Bronchial epithelial cell (primary cell): ENCODE measurements at regions not wholly inside any gene's neighbourhood (a gene's known extent, or its start where the extent isn't known, plus 50 kb on each side); places are given as distances from the start of the nearest gene placed in this dataset.
A peak's percentile ranks its signal among the peaks of the same experiment; 100 is the strongest.

Experiments used
- DNase-seq: peaks from one replicate; pipeline ENCODE4 v3.0.0-alpha.2; 2010; ENCODE audit warnings: low read depth
- FAIRE-seq: peaks from 2 replicates; lab custom pipeline; 2011; peaks lifted over from hg19 to GRCh38; lab: Jason Lieb, UNC
- H3K27me3 ChIP-seq: 2 replicates; pipeline ENCODE4 v1.5.1; 2011; ENCODE audit warnings: low read length; ENCODE audit not compliant: control insufficient read depth, insufficient read depth
- H3K36me3 ChIP-seq: 2 replicates; pipeline ENCODE4 v1.5.1; 2011; ENCODE audit warnings: low read length; ENCODE audit not compliant: control insufficient read depth, insufficient read depth
- H3K4me3 ChIP-seq: 2 replicates; pipeline ENCODE4 v1.5.1; 2011; ENCODE audit warnings: mild to moderate bottlenecking, low read depth, low read length, control low read depth
- TF ChIP-seq, protein P1 (sequence below): IDR thresholded peaks from 2 replicates; pipeline ENCODE4 v1.5.1; 2011; ENCODE audit warnings: mild to moderate bottlenecking, moderate library complexity, low read length, control low read depth, inconsistent platforms; ENCODE audit not compliant: insufficient read depth, severe bottlenecking

DNA sequence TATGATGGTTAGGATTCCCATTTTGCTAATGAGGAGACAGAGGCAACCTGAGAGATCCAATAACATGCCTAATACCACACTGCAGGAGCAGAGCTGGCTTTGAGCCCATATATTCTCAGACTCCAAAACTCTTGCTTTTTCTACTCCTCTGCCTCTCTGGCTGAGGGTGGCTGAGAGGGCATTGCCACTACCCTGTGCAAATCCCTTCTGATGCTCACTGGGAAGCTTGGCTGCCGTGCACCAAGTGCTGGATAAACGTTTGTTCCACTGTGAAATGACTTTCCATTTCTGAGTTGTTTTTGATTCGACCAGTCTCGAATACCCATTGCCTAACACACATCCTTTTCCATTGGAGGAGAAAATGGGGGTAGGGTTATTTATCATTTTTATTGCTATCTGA is 123.1 kb upstream of the SORCS3 start:
- H3K27me3 ChIP-seq, result no peaks in the 10 kb centered on the region
- H3K4me3 ChIP-seq, result no peak overlapping the region
- FAIRE-seq (no peak), DNase-seq (no peak)
- no peaks in the 10 kb centered on the region for H3K36me3 ChIP-seq
- TF ChIP-seq, protein P1, sequence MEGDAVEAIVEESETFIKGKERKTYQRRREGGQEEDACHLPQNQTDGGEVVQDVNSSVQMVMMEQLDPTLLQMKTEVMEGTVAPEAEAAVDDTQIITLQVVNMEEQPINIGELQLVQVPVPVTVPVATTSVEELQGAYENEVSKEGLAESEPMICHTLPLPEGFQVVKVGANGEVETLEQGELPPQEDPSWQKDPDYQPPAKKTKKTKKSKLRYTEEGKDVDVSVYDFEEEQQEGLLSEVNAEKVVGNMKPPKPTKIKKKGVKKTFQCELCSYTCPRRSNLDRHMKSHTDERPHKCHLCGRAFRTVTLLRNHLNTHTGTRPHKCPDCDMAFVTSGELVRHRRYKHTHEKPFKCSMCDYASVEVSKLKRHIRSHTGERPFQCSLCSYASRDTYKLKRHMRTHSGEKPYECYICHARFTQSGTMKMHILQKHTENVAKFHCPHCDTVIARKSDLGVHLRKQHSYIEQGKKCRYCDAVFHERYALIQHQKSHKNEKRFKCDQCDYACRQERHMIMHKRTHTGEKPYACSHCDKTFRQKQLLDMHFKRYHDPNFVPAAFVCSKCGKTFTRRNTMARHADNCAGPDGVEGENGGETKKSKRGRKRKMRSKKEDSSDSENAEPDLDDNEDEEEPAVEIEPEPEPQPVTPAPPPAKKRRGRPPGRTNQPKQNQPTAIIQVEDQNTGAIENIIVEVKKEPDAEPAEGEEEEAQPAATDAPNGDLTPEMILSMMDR, result no peak

DNA sequence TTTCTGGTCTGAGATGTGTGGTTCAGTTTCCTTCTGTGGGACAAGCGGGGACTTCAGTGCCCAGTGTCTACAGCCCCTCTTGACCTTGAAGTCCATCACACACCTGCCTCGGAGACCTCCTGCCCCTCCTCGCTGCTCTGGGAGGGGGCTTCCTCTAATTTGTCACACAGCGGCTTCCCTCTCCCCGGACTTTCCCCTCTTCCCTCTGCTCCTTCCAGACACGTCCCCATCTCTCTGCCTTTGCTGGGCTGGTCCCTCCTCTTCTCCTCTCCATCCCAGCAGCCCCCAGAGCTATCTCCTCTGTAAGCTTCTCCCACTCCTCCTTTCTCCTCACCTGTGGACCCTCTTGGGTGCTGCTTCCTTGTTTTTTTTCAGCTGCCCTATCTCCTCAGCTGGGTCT is 122.2 kb upstream of the SORCS3 start:
- H3K27me3 ChIP-seq, result no peaks in the 10 kb centered on the region
- H3K36me3 ChIP-seq, result no peaks in the 10 kb centered on the region
- FAIRE-seq (no peak), DNase-seq (no peak)
- TF ChIP-seq, protein P1, result no peak
- H3K4me3 ChIP-seq, result no peak overlapping the region

DNA sequence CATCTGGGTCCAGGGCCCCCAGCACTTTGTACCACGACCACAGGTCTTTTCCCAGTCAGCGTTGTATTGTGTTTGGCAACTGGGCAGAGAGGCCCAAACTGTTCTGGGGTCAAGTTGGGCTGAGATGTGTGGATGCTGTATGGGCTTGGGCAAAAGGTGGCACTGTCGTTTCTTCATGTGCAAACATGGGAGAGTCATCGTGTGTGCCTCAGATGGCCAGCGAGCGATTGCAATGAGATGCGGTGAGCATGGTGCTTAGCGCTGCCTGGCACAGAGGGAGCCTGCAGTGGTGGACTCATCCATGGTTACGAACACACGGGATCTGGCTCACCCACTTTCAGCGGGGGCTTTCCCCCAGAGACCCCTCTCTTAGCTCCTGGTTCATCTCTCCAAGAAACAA is 120.4 kb upstream of the SORCS3 start:
- Histone ChIP-seq H3K4me3 (no peak overlapping the region), H3K27me3 (no peaks in the 10 kb centered on the region), H3K36me3 (no peaks in the 10 kb centered on the region)
- TF ChIP-seq, protein P1, result no peak
- DNase-seq (no peak), FAIRE-seq (no peak)

DNA sequence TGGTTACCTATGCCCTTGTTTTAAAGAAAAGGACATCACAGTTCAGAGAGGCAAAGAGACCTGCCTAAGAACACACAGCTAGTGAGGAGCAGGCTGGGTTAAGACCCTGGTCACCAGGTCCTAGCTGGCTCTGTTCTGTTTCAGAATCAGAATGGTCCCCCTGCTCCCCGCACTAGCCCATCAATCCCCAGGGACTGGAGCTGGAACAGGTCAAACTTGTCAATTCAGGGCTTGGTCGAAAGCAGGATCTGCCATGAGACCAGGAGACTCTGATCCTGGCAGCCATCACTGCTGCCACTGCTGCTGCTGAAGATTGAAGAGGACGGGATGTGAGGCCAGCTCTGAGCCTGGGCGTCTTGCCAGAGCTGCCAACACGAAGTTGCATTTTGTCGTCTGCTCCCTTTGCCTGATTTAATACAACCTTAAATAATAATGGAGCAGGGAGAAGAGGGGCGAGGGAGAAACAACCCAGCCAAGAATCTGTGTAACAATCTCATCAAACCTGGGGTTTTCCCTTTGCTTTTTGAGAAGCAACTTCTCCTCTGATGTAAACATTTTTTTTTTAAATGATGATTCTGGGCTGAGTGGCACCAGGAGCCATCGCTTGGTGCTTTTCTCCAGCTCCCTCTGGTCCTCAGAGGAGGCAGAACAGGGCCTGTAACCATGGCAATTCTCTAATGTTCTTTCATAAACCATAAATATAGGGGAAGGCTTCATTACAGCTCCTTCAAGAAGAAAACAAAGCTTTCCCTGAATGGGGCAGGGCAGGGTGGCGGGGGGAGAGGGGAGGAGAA is 119.0 kb upstream of the SORCS3 start:
- H3K36me3 ChIP-seq, result no peaks in the 10 kb centered on the region
- TF ChIP-seq, protein P1, result no peak
- DNase-seq (no peak), FAIRE-seq (no peak)
- H3K4me3 ChIP-seq, result no peak overlapping the region
- no peaks in the 10 kb centered on the region for H3K27me3 ChIP-seq

DNA sequence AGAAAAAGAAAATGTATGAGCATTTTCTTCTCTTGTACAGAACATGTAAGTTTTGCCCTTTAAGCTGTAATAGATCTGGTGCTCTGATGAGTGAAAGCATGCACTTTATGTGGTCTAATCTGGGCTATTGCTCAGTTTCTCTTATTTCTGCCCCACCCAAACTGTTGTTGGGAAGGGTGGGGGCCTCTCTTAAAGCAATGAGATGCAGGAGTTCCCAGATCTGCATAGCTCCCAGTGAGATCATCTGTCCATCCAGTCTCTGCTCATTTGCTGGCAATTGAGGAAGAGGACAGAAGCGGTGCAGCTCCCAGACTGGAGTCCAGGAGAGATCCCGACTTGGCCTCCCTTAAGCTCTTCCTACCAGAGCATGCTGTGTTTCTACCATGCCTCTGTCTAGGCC is 114.9 kb upstream of the SORCS3 start:
- FAIRE-seq (no peak), DNase-seq (no peak)
- Histone ChIP-seq H3K36me3 (no peaks in the 10 kb centered on the region), H3K4me3 (no peak overlapping the region), H3K27me3 (no peaks in the 10 kb centered on the region)
- TF ChIP-seq, protein P1, result no peak

DNA sequence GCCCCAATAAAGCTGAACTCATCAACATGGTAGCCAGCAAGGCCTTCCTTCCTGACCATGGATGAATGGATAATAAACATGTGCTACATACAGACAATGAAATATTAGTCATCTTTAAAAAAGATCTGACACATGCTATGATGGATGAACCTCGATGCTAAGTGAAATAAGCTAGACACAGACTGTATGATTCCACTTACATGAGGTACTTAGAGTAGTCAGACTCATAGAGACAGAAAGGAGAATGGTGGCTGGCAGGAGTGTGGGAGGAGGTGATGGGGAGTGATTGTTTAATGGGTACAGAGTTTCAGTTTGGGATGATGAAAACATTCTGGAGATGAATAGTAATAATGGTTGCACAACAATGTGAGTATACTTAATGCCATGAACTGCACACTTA is 114.1 kb upstream of the SORCS3 start:
- H3K36me3 ChIP-seq, result no peaks in the 10 kb centered on the region
- no peak for DNase-seq
- TF ChIP-seq, protein P1, result no peak

More for the DNA sequence above, 114.1 kb upstream of the SORCS3 start:
- FAIRE-seq, result peak; percentile 28
- Histone ChIP-seq H3K27me3 (no peaks in the 10 kb centered on the region), H3K4me3 (no peak overlapping the region)
